Glomerular visceral epithelial cell (primary cell): ENCODE measurements at regions not wholly inside any gene's neighbourhood (a gene's known extent, or its start where the extent isn't known, plus 50 kb on each side); places are given as distances from the start of the nearest gene placed in this dataset.
"Not testable (repeated sequence)": the region's sequence is repeated elsewhere in the genome, so short reads cannot be mapped to it uniquely, and the experiment has no call there.

ENCODE experiments used
- DNase-seq: peaks from one replicate; pipeline ENCODE4 v3.0.0-alpha.2; 2016; ENCODE audit errors: extremely low spot score

- DNase-seq = no peak
These were observed 66.9 kb upstream of the NEIL3 start for GRCh38 chr4:177242651-177243286.

- DNase-seq = no peak
These were observed 62.8 kb upstream of the NEIL3 start for GRCh38 chr4:177246641-177247584.

GRCh38 chr4:177250056-177250696 is 59.5 kb upstream of the NEIL3 start:
- DNase-seq = peak; percentile 77

- DNase-seq = no peak
These were observed 58.4 kb upstream of the NEIL3 start for GRCh38 chr4:177251237-177251636.

GRCh38 chr4:177255359-177255758 is 54.3 kb upstream of the NEIL3 start:
- no peak for DNase-seq

GRCh38 chr4:177256950-177257349 is 52.7 kb upstream of the NEIL3 start:
- no peak for DNase-seq

- DNase-seq = not testable (repeated sequence)
These were observed 50.2 kb upstream of the NEIL3 start for GRCh38 chr4:177259466-177259865.
